Kidney (tissue), 13 donors: ENCODE measurements at regions not wholly inside any gene's neighbourhood (a gene's known extent, or its start where the extent isn't known, plus 50 kb on each side); places are given as distances from the start of the nearest gene placed in this dataset.

Experiments
- DNase-seq, 5 donors: peaks; one replicate each; pipeline ENCODE4 v3.0.0-alpha.2; 2013 to 2020
- FAIRE-seq: peaks from 2 replicates; lab custom pipeline; 2012; peaks lifted over from hg19 to GRCh38; lab: Jason Lieb, UNC
- H3K27ac ChIP-seq, 2 donors: one replicate each; pipeline ENCODE4 v1.7.0; 2013; ENCODE audit warnings: low read depth in 2 of 2, low read length in 2 of 2, inconsistent platforms in 1 of 2
- H3K27me3 ChIP-seq: one replicate; pipeline ENCODE4 v1.7.1; 2013; ENCODE audit warnings: low read length, inconsistent platforms; ENCODE audit not compliant: control insufficient read depth, insufficient read depth
- H3K36me3 ChIP-seq, 3 donors: one replicate each; pipeline versions ENCODE4 v1.7.0 to v1.7.1; 2013; ENCODE audit warnings: low read length in 3 of 3, control low read depth in 1 of 3, inconsistent platforms in 1 of 3; ENCODE audit not compliant: insufficient read depth in 3 of 3, control insufficient read depth in 2 of 3
- H3K4me1 ChIP-seq, 3 donors: one replicate each; pipeline versions ENCODE4 v1.7.0 to v1.7.1; 2013; ENCODE audit warnings: low read length in 3 of 3, inconsistent platforms in 1 of 3, low read depth in 1 of 3; ENCODE audit not compliant: control insufficient read depth in 2 of 3, insufficient read depth in 2 of 3
- H3K4me3 ChIP-seq, 3 donors: one replicate each; pipeline versions ENCODE4 v1.7.0 to v1.8.1; 2013; ENCODE audit warnings: low read length in 3 of 3, control low read depth in 1 of 3, inconsistent platforms in 1 of 3
- H3K9ac ChIP-seq, 3 donors: one replicate each; pipeline versions ENCODE4 v1.7.0 to v1.7.1; 2013; ENCODE audit warnings: low read length in 3 of 3, control low read depth in 1 of 3, inconsistent platforms in 1 of 3
- H3K9me3 ChIP-seq, 3 donors: one replicate each; pipeline versions ENCODE4 v1.7.0 to v1.7.1; 2013; ENCODE audit warnings: low read length in 3 of 3, control low read depth in 1 of 3, inconsistent platforms in 1 of 3; ENCODE audit not compliant: control insufficient read depth in 2 of 3, insufficient read depth in 1 of 3
- CTCF ChIP-seq: IDR thresholded peaks from 3 replicates; pipeline ENCODE4 v1.5.1; 2012; ENCODE audit warnings: mild to moderate bottlenecking, moderate library complexity, borderline replicate concordance; ENCODE audit not compliant: insufficient read depth; ENCODE audit errors: extremely low read depth
- intact Hi-C: fragments of 100-400 bp; cut with DNase I; formaldehyde crosslinking; loops from one replicate; pipeline ENCODE4 v1.11.1; 2022
- donor health status: control.
- donor health status: control.
- donor health status: control.
- donor health status: control.
- donor health status: control.
- donor health status: DM: yes; HTN: yes; CAD: no.
- donor health status: Normal renal cell carcinoma (clear cell type).

- Histone ChIP-seq H3K9ac (no peak overlapping the region), H3K4me3 (no peak overlapping the region), H3K27me3 (no peaks in the 10 kb centered on the region), H3K27ac (no peak overlapping the region), H3K36me3 (no peaks in the 10 kb centered on the region), H3K4me1 (no peaks in the 10 kb centered on the region), H3K9me3 (no peaks in the 10 kb centered on the region)
- DNase-seq (no peak), FAIRE-seq (no peak)
- TF ChIP-seq CTCF = no peak
- intact Hi-C loops = no loop called here
These were observed 150.1 kb upstream of the LRRC4C start for GRCh38 chr11:41609511-41609910.

GRCh38 chr11:41612415-41612814, 153.0 kb upstream of the LRRC4C start:
- Histone ChIP-seq H3K36me3 (no peaks in the 10 kb centered on the region), H3K4me3 (no peak overlapping the region), H3K9ac (no peak overlapping the region), H3K27ac (no peak overlapping the region), H3K4me1 (no peaks in the 10 kb centered on the region), H3K27me3 (no peaks in the 10 kb centered on the region), H3K9me3 (no peaks in the 10 kb centered on the region)
- no peak for TF ChIP-seq CTCF
- FAIRE-seq (peak; percentile 33), DNase-seq (peak in 2 of 5 donors; percentile 7 to 19)
- intact Hi-C loops = no loop called here

GRCh38 chr11:41613326-41613725, 153.9 kb upstream of the LRRC4C start:
- H3K27me3 ChIP-seq = no peaks in the 10 kb centered on the region
- FAIRE-seq = no peak
- no peak overlapping the region for H3K4me3 ChIP-seq
- H3K9ac ChIP-seq = no peak overlapping the region
- no peaks in the 10 kb centered on the region for H3K4me1 ChIP-seq
- no peak for DNase-seq
- intact Hi-C loops = no loop called here
- no peak for TF ChIP-seq CTCF
- no peaks in the 10 kb centered on the region for H3K36me3 ChIP-seq
- H3K27ac ChIP-seq = no peak overlapping the region
- H3K9me3 ChIP-seq = no peaks in the 10 kb centered on the region

GRCh38 chr11:41622707-41623359, 163.4 kb upstream of the LRRC4C start:
- no peak overlapping the region for H3K9ac ChIP-seq
- intact Hi-C loops = no loop called here
- no peak overlapping the region for H3K4me3 ChIP-seq

More at GRCh38 chr11:41622707-41623359, 163.4 kb upstream of the LRRC4C start:
- no peak for TF ChIP-seq CTCF
- no peaks in the 10 kb centered on the region for H3K9me3 ChIP-seq
- no peaks in the 10 kb centered on the region for H3K36me3 ChIP-seq
- H3K27me3 ChIP-seq = no peaks in the 10 kb centered on the region
- no peak overlapping the region for H3K27ac ChIP-seq
- FAIRE-seq (no peak), DNase-seq (peak in 1 of 5 donors; percentile 72)
- H3K4me1 ChIP-seq = no peaks in the 10 kb centered on the region
